ENCODE measurements at regions not wholly inside any gene's neighbourhood (a gene's known extent, or its start where the extent isn't known, plus 50 kb on each side); places are given as distances from the start of the nearest gene placed in this dataset.
A peak's percentile ranks its signal among the peaks of the same experiment; 100 is the strongest.

GRCh38 chr2:226228080-226228479, 571.5 kb downstream of the IRS1 start:
- DNase-seq (no peak), ATAC-seq (no peak)
- intact Hi-C loops (cut with DNase I, micrococcal nuclease): no loop called here

GRCh38 chr2:226227341-226227740, 572.3 kb downstream of the IRS1 start:
- DNase-seq: no peak
- no peak for ATAC-seq
- intact Hi-C loops (cut with DNase I, micrococcal nuclease): no loop called here

GRCh38 chr2:226223704-226224103, 575.9 kb downstream of the IRS1 start:
- ATAC-seq (no peak), DNase-seq (no peak)
- intact Hi-C loops (cut with DNase I, micrococcal nuclease): no loop called here

GRCh38 chr2:226220511-226220910, 579.1 kb downstream of the IRS1 start:
- ATAC-seq: no peak
- DNase-seq: no peak
- intact Hi-C loops (cut with DNase I, micrococcal nuclease): no loop called here

- ATAC-seq (no peak), DNase-seq (no peak)
- intact Hi-C loops (cut with DNase I, micrococcal nuclease): loop anchor here in 1 of 2 donors (10.0 kb wide), 1 partner anchor 578 kb away; the partner anchor contains the start of gene IRS1
Observed at GRCh38 chr2:226217191-226217590, 582.4 kb downstream of the IRS1 start.

- DNase-seq (no peak), ATAC-seq (no peak)
- intact Hi-C loops (cut with DNase I, micrococcal nuclease): loop anchor here in 1 of 2 donors (10.0 kb wide), 1 partner anchor 578 kb away; the partner anchor contains the start of gene IRS1
Observed at GRCh38 chr2:226216575-226216974, 583.0 kb downstream of the IRS1 start.

GRCh38 chr2:226215902-226216503, 583.6 kb downstream of the IRS1 start:
- ATAC-seq: peak; percentile 86
- peak; percentile 44 to 74 for DNase-seq
- intact Hi-C loops (cut with DNase I, micrococcal nuclease): loop anchor here in 1 of 2 donors (10.0 kb wide), 1 partner anchor 579 kb away; the partner anchor contains the start of gene IRS1

- no peak for ATAC-seq
- intact Hi-C loops (cut with DNase I, micrococcal nuclease): loop anchor here in 1 of 2 donors (10.0 kb wide), 1 partner anchor 581 kb away; the partner anchor contains the start of gene IRS1
- no peak for DNase-seq
Observed at GRCh38 chr2:226213717-226214116, 585.9 kb downstream of the IRS1 start.

- DNase-seq (no peak), ATAC-seq (no peak)
- intact Hi-C loops (cut with DNase I, micrococcal nuclease): loop anchor here in 1 of 2 donors (10.0 kb wide), 1 partner anchor 583 kb away; the partner anchor contains the start of gene IRS1
Observed at GRCh38 chr2:226211439-226211838, 588.2 kb downstream of the IRS1 start.

- DNase-seq (no peak), ATAC-seq (no peak)
- intact Hi-C loops (cut with DNase I, micrococcal nuclease): no loop called here
Observed at GRCh38 chr2:226208726-226209125, 590.9 kb downstream of the IRS1 start.

- no peak for DNase-seq
- no peak for ATAC-seq
- intact Hi-C loops (cut with DNase I, micrococcal nuclease): no loop called here
Observed at GRCh38 chr2:226207671-226208070, 591.9 kb downstream of the IRS1 start.

- intact Hi-C loops (cut with DNase I, micrococcal nuclease): no loop called here
- DNase-seq (no peak), ATAC-seq (no peak)
Observed at GRCh38 chr2:226199555-226199954, 600.1 kb downstream of the IRS1 start.

GRCh38 chr2:226198956-226199355, 600.7 kb downstream of the IRS1 start:
- intact Hi-C loops (cut with DNase I, micrococcal nuclease): no loop called here
- DNase-seq (no peak), ATAC-seq (no peak)

GRCh38 chr2:226190479-226191252, 609.0 kb downstream of the IRS1 start:
- intact Hi-C loops (cut with DNase I, micrococcal nuclease): no loop called here
- ATAC-seq: no peak
- DNase-seq: no peak

GRCh38 chr2:226189061-226189460, 610.6 kb downstream of the IRS1 start:
- intact Hi-C loops (cut with DNase I, micrococcal nuclease): no loop called here
- DNase-seq (no peak), ATAC-seq (no peak)

GRCh38 chr2:226187616-226188015, 612.0 kb downstream of the IRS1 start:
- DNase-seq (no peak), ATAC-seq (no peak)
- intact Hi-C loops (cut with DNase I, micrococcal nuclease): no loop called here

GRCh38 chr2:226187156-226187555, 612.5 kb downstream of the IRS1 start:
- DNase-seq (no peak), ATAC-seq (no peak)
- intact Hi-C loops (cut with DNase I, micrococcal nuclease): no loop called here

GRCh38 chr2:226185616-226186211, 613.9 kb downstream of the IRS1 start:
- DNase-seq: no peak
- intact Hi-C loops (cut with DNase I, micrococcal nuclease): no loop called here
- no peak for ATAC-seq

- DNase-seq (no peak), ATAC-seq (no peak)
- intact Hi-C loops (cut with DNase I, micrococcal nuclease): no loop called here
Observed at GRCh38 chr2:226184940-226185615, 614.5 kb downstream of the IRS1 start.

All from left colon (tissue), 2 donors.